ENCODE measurements at regions not wholly inside any gene's neighbourhood (a gene's known extent, or its start where the extent isn't known, plus 50 kb on each side); places are given as distances from the start of the nearest gene placed in this dataset.

DNA sequence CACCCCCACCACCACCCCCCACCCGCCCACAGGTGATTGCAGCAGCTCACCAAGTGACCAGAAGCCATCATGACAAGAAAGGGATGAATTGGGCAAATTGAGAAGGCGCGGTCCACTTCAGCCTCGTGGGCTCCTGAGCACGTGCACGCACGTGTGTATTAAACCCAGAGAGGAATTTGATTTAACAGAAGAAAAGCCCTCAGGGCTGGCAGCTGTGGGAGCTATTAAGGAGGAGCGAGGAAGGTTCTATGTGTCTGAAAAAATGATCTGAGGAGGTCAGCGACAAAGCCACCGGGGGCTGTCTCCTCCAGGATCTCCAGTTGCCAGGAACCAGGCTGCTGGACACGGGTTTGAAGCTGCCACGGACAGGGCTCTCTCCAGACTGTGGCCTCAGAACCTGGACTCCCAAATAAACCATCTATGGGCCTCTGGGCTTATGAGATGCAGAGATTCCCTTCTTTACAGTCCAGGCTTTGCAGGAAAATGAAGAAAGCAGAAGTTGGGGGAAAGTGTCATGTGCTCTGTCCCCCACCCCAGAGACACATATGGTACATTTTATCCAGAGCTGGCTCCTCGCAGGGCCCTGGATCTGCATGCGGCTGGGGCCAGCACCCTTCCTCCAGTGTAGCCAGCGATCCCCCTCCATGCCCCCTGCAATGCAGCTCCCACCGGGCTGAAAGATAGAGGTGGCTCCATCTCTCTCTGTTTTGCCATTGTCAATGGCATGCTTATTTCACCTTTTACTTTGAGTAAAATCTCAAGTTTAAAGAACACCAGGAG, 219.7 kb upstream of the RPL38 start:
- no peak overlapping the region for H3K4me3 ChIP-seq (ENCODE audit: low read depth, low read length)
- POLR2A ChIA-PET = no interaction called here
- CTCF ChIA-PET = no interaction called here
- H3K27me3 ChIP-seq (ENCODE audit: control insufficient read depth, insufficient read depth, low read length) = no peaks in the 10 kb centered on the region
- TF ChIP-seq, protein P1, sequence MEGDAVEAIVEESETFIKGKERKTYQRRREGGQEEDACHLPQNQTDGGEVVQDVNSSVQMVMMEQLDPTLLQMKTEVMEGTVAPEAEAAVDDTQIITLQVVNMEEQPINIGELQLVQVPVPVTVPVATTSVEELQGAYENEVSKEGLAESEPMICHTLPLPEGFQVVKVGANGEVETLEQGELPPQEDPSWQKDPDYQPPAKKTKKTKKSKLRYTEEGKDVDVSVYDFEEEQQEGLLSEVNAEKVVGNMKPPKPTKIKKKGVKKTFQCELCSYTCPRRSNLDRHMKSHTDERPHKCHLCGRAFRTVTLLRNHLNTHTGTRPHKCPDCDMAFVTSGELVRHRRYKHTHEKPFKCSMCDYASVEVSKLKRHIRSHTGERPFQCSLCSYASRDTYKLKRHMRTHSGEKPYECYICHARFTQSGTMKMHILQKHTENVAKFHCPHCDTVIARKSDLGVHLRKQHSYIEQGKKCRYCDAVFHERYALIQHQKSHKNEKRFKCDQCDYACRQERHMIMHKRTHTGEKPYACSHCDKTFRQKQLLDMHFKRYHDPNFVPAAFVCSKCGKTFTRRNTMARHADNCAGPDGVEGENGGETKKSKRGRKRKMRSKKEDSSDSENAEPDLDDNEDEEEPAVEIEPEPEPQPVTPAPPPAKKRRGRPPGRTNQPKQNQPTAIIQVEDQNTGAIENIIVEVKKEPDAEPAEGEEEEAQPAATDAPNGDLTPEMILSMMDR (IDR thresholded peaks at IDR 0.05; ENCODE audit: insufficient read depth, low read depth, low read length) = no peak
- H3K36me3 ChIP-seq (ENCODE audit: control insufficient read depth, insufficient read depth, low read length) = no peaks in the 10 kb centered on the region
- no peak for DNase-seq (ENCODE audit: low read depth)

DNA sequence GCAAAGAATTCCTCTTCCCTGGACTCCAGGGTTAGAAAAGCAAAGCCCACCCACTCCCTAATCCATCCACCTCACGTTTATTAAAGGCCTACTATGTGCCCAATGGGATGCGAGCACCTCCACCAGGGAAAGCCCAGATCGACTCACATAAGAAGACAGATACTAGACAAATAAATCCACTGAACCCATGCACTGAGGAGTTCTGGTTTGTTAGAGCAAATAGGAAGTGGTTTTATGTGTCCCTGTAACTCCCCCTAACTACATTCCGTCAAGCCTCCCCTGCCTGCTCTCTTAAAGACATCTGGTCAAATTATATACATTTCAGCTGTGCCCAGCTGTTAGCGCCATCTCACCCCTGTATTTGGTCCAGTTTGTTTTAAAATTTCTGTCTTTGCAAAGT, 218.5 kb upstream of the RPL38 start:
- Histone ChIP-seq H3K27me3 (ENCODE audit: control insufficient read depth, insufficient read depth, low read length) (no peaks in the 10 kb centered on the region), H3K4me3 (ENCODE audit: low read depth, low read length) (no peak overlapping the region), H3K36me3 (ENCODE audit: control insufficient read depth, insufficient read depth, low read length) (no peaks in the 10 kb centered on the region)
- DNase-seq (ENCODE audit: low read depth) = no peak
- ChIA-PET POLR2A (no interaction called here), CTCF (no interaction called here)
- TF ChIP-seq, protein P1 (IDR thresholded peaks at IDR 0.05; ENCODE audit: insufficient read depth, low read depth, low read length) = no peak

DNA sequence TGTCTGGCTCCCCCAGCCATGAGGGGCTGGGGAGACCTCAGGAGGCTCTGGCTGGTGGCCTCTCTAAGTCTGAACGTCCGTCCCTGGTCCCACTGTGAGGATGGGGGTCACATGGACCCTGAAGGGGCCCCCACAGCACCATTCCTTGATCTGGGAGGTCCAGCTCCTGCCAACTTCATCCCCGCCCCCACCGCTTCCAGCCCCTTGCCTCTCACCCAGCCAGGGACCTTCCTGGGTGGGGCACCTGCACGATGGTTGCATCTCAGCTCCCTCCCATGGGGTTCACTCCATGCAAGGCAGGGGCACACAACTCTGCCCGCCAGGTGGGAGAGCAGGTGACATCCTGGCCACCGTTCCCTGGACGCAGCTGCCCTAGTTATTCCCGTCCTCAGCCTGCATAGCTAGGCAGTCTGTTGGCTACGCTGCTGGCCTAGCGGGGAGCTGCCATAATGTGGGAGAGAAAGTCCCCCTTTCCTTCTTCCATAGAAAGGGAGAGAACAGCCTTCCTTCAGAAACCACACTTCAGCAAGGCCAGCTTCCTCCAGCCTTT, 217.9 kb upstream of the RPL38 start:
- TF ChIP-seq, protein P1 (IDR thresholded peaks at IDR 0.05; ENCODE audit: insufficient read depth, low read depth, low read length) = no peak
- no peak for DNase-seq (ENCODE audit: low read depth)
- ChIA-PET CTCF (no interaction called here), POLR2A (no interaction called here)
- H3K4me3 ChIP-seq (ENCODE audit: low read depth, low read length) = no peak overlapping the region
- no peaks in the 10 kb centered on the region for H3K36me3 ChIP-seq (ENCODE audit: control insufficient read depth, insufficient read depth, low read length)
- no peaks in the 10 kb centered on the region for H3K27me3 ChIP-seq (ENCODE audit: control insufficient read depth, insufficient read depth, low read length)

DNA sequence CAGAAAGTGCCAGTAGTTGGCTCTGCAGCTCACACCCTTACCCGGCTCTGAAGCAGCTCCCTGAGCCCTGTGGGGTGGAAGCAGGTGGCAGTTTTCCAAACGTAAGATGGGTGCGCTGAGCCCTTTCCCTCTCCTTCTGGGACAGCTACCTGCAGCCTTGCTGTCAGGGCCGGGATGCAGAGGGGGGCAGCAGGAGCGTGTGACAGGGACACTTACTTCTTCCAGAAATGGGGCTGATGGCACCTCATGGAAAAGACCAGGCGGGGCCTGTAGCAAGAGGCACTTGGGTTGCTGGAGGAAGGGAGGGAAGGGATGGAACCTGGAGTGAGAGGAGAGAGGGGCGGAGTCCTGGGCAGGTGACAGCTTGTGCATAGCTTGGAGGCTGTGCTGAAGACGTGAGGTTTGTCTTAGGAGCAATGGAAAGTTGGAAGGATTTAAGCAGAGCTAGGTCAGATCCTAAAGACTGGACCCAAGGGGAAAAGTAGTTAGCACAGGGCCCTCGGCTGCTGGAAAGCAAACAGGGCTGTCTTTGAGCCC, 216.8 kb upstream of the RPL38 start:
- Histone ChIP-seq H3K27me3 (ENCODE audit: control insufficient read depth, insufficient read depth, low read length) (no peaks in the 10 kb centered on the region), H3K4me3 (ENCODE audit: low read depth, low read length) (no peak overlapping the region), H3K36me3 (ENCODE audit: control insufficient read depth, insufficient read depth, low read length) (no peaks in the 10 kb centered on the region)
- TF ChIP-seq, protein P1 (IDR thresholded peaks at IDR 0.05; ENCODE audit: insufficient read depth, low read depth, low read length) = no peak
- no peak for DNase-seq (ENCODE audit: low read depth)
- CTCF ChIA-PET = interaction anchor here (0.5 kb wide), 1 partner anchor 32 kb away, joined by 3 read pairs; no protein-coding TSS in a partner anchor
- POLR2A ChIA-PET = no interaction called here

DNA sequence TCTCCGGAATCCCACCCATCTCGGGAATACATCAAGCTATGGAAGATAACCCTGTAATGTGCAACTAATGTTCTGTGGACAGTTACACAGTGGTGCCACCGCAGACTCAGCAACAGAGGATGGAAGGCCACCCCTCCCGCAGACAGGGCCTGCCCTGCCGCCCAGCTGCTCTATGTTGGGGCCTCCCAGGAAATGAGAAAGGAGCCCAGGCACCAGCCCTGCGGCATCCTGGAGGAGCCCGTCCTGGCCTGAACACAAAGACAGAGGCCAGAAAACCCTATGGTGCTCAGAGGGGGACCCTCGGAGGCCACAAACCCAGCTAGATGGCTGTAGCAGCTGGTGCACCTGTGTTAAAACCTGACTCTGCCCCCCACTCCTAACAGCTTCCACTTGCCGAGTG, 216.1 kb upstream of the RPL38 start:
- CTCF ChIA-PET = interaction anchor here (0.5 kb wide), 1 partner anchor 32 kb away, joined by 3 read pairs; no protein-coding TSS in a partner anchor
- no peaks in the 10 kb centered on the region for H3K27me3 ChIP-seq (ENCODE audit: control insufficient read depth, insufficient read depth, low read length)
- POLR2A ChIA-PET = no interaction called here

More for the DNA sequence above, 216.1 kb upstream of the RPL38 start:
- no peak for DNase-seq (ENCODE audit: low read depth)
- TF ChIP-seq, protein P1 (IDR thresholded peaks at IDR 0.05; ENCODE audit: insufficient read depth, low read depth, low read length) = no peak
- Histone ChIP-seq H3K36me3 (ENCODE audit: control insufficient read depth, insufficient read depth, low read length) (no peaks in the 10 kb centered on the region), H3K4me3 (ENCODE audit: low read depth, low read length) (no peak overlapping the region)
